Adrenal gland (tissue), 5 donors: ENCODE measurements at regions not wholly inside any gene's neighbourhood (a gene's known extent, or its start where the extent isn't known, plus 50 kb on each side); places are given as distances from the start of the nearest gene placed in this dataset.

Source experiments
- POLR2A ChIP-seq, 2 donors: fragments of 450-650 bp; IDR thresholded peaks; one replicate each; pipeline ENCODE4 v1.6.1; 2017; ENCODE audit warnings: antibody characterized with exemption in 2 of 2, mild to moderate bottlenecking in 2 of 2, moderate library complexity in 1 of 2
- TF ChIP-seq, protein P1 (sequence below), 6 experiments: fragments of 450-650 bp in 4 of 6; fragments of 200-600 bp in 2 of 6; sonication (generic) in 1 of 6; IDR thresholded peaks; 1 replicate in 5 of 6; 2 replicates in 1 of 6; pipeline versions ENCODE4 v1.5.1 to v1.8.0; 2016 to 2021; ENCODE audit warnings: antibody characterized with exemption in 6 of 6, mild to moderate bottlenecking in 2 of 6, moderate library complexity in 1 of 6
- donor health status: DM: no; HTN: no; CAD: no.

DNA sequence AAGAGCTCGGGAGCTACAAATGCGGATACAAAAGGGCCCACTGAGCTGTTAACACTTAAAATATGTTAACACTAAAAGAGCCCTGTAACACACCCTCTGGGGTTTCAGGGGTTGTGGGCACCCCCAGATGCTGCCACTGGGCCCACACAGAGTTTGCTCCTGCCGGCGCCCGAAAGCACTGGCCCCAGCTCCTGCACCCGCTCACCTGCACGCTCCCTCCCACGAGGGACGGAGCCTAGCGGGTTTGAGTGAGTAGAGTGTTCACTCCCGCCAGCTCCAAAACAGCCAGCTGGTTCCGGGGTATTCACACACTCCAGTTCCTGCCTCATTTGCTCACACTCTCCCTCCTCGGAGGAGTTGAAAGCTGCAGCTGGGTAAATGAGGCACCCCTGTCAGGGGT, 357.7 kb downstream of the ETNK1 start:
- TF ChIP-seq POLR2A (IDR thresholded peaks at IDR 0.05), result no peak
- TF ChIP-seq, protein P1, sequence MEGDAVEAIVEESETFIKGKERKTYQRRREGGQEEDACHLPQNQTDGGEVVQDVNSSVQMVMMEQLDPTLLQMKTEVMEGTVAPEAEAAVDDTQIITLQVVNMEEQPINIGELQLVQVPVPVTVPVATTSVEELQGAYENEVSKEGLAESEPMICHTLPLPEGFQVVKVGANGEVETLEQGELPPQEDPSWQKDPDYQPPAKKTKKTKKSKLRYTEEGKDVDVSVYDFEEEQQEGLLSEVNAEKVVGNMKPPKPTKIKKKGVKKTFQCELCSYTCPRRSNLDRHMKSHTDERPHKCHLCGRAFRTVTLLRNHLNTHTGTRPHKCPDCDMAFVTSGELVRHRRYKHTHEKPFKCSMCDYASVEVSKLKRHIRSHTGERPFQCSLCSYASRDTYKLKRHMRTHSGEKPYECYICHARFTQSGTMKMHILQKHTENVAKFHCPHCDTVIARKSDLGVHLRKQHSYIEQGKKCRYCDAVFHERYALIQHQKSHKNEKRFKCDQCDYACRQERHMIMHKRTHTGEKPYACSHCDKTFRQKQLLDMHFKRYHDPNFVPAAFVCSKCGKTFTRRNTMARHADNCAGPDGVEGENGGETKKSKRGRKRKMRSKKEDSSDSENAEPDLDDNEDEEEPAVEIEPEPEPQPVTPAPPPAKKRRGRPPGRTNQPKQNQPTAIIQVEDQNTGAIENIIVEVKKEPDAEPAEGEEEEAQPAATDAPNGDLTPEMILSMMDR (IDR thresholded peaks at IDR 0.05), result no peak
